Testis (tissue), 2 donors: ENCODE measurements at regions not wholly inside any gene's neighbourhood (a gene's known extent, or its start where the extent isn't known, plus 50 kb on each side); places are given as distances from the start of the nearest gene placed in this dataset.

ENCODE experiments used
- DNase-seq: peaks from one replicate; pipeline ENCODE4 v3.0.0-alpha.2; 2019
- H3K27ac ChIP-seq, 2 donors: fragments of 200-600 bp; sonication (generic); one replicate each; pipeline ENCODE4 v1.5.1; 2019
- H3K27me3 ChIP-seq: fragments of 200-600 bp; sonication (generic); one replicate; pipeline ENCODE4 v1.5.1; 2019
- H3K36me3 ChIP-seq: fragments of 200-600 bp; sonication (generic); one replicate; pipeline ENCODE4 v1.5.1; 2017; ENCODE audit warnings: low read depth; ENCODE audit errors: missing control alignments
- H3K4me1 ChIP-seq: fragments of 200-600 bp; sonication (generic); one replicate; pipeline ENCODE4 v1.5.1; 2019
- H3K4me3 ChIP-seq, 2 donors: fragments of 200-600 bp; sonication (generic); one replicate each; pipeline ENCODE4 v1.5.1; 2017 to 2019
- H3K9me3 ChIP-seq: fragments of 200-600 bp; sonication (generic); one replicate; pipeline ENCODE4 v1.5.1; 2017
- CTCF ChIP-seq, 3 experiments: fragments of 450-650 bp in 2 of 3; fragments of 200-600 bp in 1 of 3; sonication (generic) in 1 of 3; IDR thresholded peaks; one replicate each; pipeline ENCODE4 v1.5.1; 2016 to 2019; ENCODE audit warnings: antibody characterized with exemption in 3 of 3, mild to moderate bottlenecking in 2 of 3, moderate library complexity in 1 of 3
- POLR2A ChIP-seq: fragments of 450-650 bp; IDR thresholded peaks from one replicate; pipeline ENCODE4 v1.6.1; 2017; ENCODE audit warnings: antibody characterized with exemption, mild to moderate bottlenecking, moderate library complexity
- WGBS, 2 donors: methylation state at CpG; one replicate each; pipeline ENCODE4 v1.1.5; 2018; 5-methylcytosine and 5-hydroxymethylcytosine counted together
- intact Hi-C: fragments of 100-400 bp; cut with DNase I; formaldehyde crosslinking; loops from one replicate; pipeline ENCODE4 v1.15.1; 2023; ENCODE audit warnings: low total_unique reads

- no peaks in the 10 kb centered on the region for H3K27me3 ChIP-seq
- H3K4me3 ChIP-seq, result no peak overlapping the region
- TF ChIP-seq POLR2A, result no peak
- TF ChIP-seq CTCF (IDR thresholded peaks at IDR 0.05), result no peak
- H3K27ac ChIP-seq, result no peak overlapping the region
- no peaks in the 10 kb centered on the region for H3K9me3 ChIP-seq
- WGBS, 2 donors, result 51 to 67% methylated on average over 3 of the region's 3 CpGs
- intact Hi-C loops, result no loop called here
- H3K36me3 ChIP-seq, result no peaks in the 10 kb centered on the region
- H3K4me1 ChIP-seq, result no peaks in the 10 kb centered on the region
- DNase-seq, result no peak
Observed at GRCh38 chr5:86841000-86841644, 223.4 kb downstream of the COX7C start.

GRCh38 chr5:86858442-86858841, 240.7 kb downstream of the COX7C start:
- Histone ChIP-seq H3K4me3 (no peak overlapping the region), H3K36me3 (no peaks in the 10 kb centered on the region), H3K9me3 (no peaks in the 10 kb centered on the region), H3K27me3 (no peaks in the 10 kb centered on the region), H3K4me1 (no peaks in the 10 kb centered on the region), H3K27ac (no peak overlapping the region)
- DNase-seq, result no peak
- TF ChIP-seq POLR2A (no peak), CTCF (IDR thresholded peaks at IDR 0.05) (no peak)
- WGBS, 2 donors, result 76 to 90% methylated on average over 3 of the region's 3 CpGs
- intact Hi-C loops, result no loop called here

GRCh38 chr5:86861512-86861911, 243.8 kb downstream of the COX7C start:
- Histone ChIP-seq H3K4me1 (no peaks in the 10 kb centered on the region), H3K27ac (no peak overlapping the region), H3K27me3 (no peaks in the 10 kb centered on the region), H3K4me3 (no peak overlapping the region), H3K36me3 (no peaks in the 10 kb centered on the region), H3K9me3 (no peaks in the 10 kb centered on the region)
- DNase-seq, result no peak
- 72 to 74% methylated on average over 2 of the region's 2 CpGs for WGBS, 2 donors
- TF ChIP-seq CTCF (IDR thresholded peaks at IDR 0.05), result no peak
- no peak for TF ChIP-seq POLR2A
- intact Hi-C loops, result no loop called here

GRCh38 chr5:86862093-86862492, 244.4 kb downstream of the COX7C start:
- WGBS, 2 donors, result 90 to 96% methylated on average over 3 of the region's 3 CpGs
- Histone ChIP-seq H3K36me3 (no peaks in the 10 kb centered on the region), H3K27me3 (no peaks in the 10 kb centered on the region), H3K4me3 (no peak overlapping the region), H3K4me1 (no peaks in the 10 kb centered on the region), H3K9me3 (no peaks in the 10 kb centered on the region), H3K27ac (no peak overlapping the region)
- DNase-seq, result no peak
- intact Hi-C loops, result no loop called here
- no peak for TF ChIP-seq POLR2A
- TF ChIP-seq CTCF (IDR thresholded peaks at IDR 0.05), result no peak

- no peak for DNase-seq
- no peaks in the 10 kb centered on the region for H3K27me3 ChIP-seq
- H3K4me1 ChIP-seq, result no peaks in the 10 kb centered on the region
- TF ChIP-seq CTCF (IDR thresholded peaks at IDR 0.05) (no peak), POLR2A (no peak)
- WGBS, 2 donors, result 70 to 73% methylated on average over 4 of the region's 4 CpGs
- H3K36me3 ChIP-seq, result no peaks in the 10 kb centered on the region
- H3K27ac ChIP-seq, result no peak overlapping the region
- H3K9me3 ChIP-seq, result no peaks in the 10 kb centered on the region
- intact Hi-C loops, result no loop called here
- H3K4me3 ChIP-seq, result no peak overlapping the region
Observed at GRCh38 chr5:86864051-86864450, 246.3 kb downstream of the COX7C start.
